CD4-positive, alpha-beta T cell treated with Interleukin-1 beta for 1 hour (primary cell): ENCODE measurements at regions not wholly inside any gene's neighbourhood (a gene's known extent, or its start where the extent isn't known, plus 50 kb on each side); places are given as distances from the start of the nearest gene placed in this dataset.

ENCODE experiments used
- DNase-seq, 2 donors: peaks; one replicate each; pipeline ENCODE4 v3.0.0-alpha.2; 2020 to 2022

GRCh38 chr2:235170536-235171521 is 219.0 kb downstream of the SH3BP4 start:
- DNase-seq = no peak

- no peak for DNase-seq
Measured at GRCh38 chr2:235171550-235172031, 219.8 kb downstream of the SH3BP4 start.

- DNase-seq = no peak
Measured at GRCh38 chr2:235180642-235181041, 228.8 kb downstream of the SH3BP4 start.

GRCh38 chr2:235183786-235184185 is 232.0 kb downstream of the SH3BP4 start:
- no peak for DNase-seq

- DNase-seq = no peak
Measured at GRCh38 chr2:235187806-235188205, 236.0 kb downstream of the SH3BP4 start.

- DNase-seq = no peak
Measured at GRCh38 chr2:235191486-235191885, 239.7 kb downstream of the SH3BP4 start.

GRCh38 chr2:235191978-235192377 is 240.2 kb downstream of the SH3BP4 start:
- no peak for DNase-seq

GRCh38 chr2:235194351-235194750 is 242.5 kb downstream of the SH3BP4 start:
- DNase-seq = no peak

- no peak for DNase-seq
Measured at GRCh38 chr2:235194836-235195235, 243.0 kb downstream of the SH3BP4 start.

GRCh38 chr2:235195921-235196320 is 244.1 kb downstream of the SH3BP4 start:
- no peak for DNase-seq

- DNase-seq = no peak
Measured at GRCh38 chr2:235199128-235199527, 247.3 kb downstream of the SH3BP4 start.

- no peak for DNase-seq
Measured at GRCh38 chr2:235200216-235200615, 248.4 kb downstream of the SH3BP4 start.

- DNase-seq = no peak
Measured at GRCh38 chr2:235201756-235202155, 249.9 kb downstream of the SH3BP4 start.

GRCh38 chr2:235204948-235205347 is 253.1 kb downstream of the SH3BP4 start:
- no peak for DNase-seq

- DNase-seq = no peak
Measured at GRCh38 chr2:235206399-235206798, 254.6 kb downstream of the SH3BP4 start.

- DNase-seq = no peak
Measured at GRCh38 chr2:235206980-235207579, 255.3 kb downstream of the SH3BP4 start.

- no peak for DNase-seq
Measured at GRCh38 chr2:235211056-235211455, 259.2 kb downstream of the SH3BP4 start.

GRCh38 chr2:235212501-235213158 is 260.8 kb downstream of the SH3BP4 start:
- DNase-seq = no peak

- DNase-seq = no peak
Measured at GRCh38 chr2:235215248-235215647, 263.4 kb downstream of the SH3BP4 start.

GRCh38 chr2:235216901-235217300 is 265.1 kb downstream of the SH3BP4 start:
- DNase-seq = no peak

- DNase-seq = no peak
Measured at GRCh38 chr2:235217846-235218245, 266.0 kb downstream of the SH3BP4 start.

- no peak for DNase-seq
Measured at GRCh38 chr2:235218486-235218907, 266.7 kb downstream of the SH3BP4 start.

- DNase-seq = no peak
Measured at GRCh38 chr2:235219048-235219447, 267.2 kb downstream of the SH3BP4 start.
